HG02884 (cell line): ENCODE measurements at regions not wholly inside any gene's neighbourhood (a gene's known extent, or its start where the extent isn't known, plus 50 kb on each side); places are given as distances from the start of the nearest gene placed in this dataset.

ENCODE experiments used
- ATAC-seq: cut with Tn5 transposase; IDR thresholded peaks from one replicate; pipeline ENCODE4 v1.9.1; 2021; ENCODE audit warnings: mild to moderate bottlenecking, moderate library complexity; ENCODE audit not compliant: unreplicated experiment

DNA sequence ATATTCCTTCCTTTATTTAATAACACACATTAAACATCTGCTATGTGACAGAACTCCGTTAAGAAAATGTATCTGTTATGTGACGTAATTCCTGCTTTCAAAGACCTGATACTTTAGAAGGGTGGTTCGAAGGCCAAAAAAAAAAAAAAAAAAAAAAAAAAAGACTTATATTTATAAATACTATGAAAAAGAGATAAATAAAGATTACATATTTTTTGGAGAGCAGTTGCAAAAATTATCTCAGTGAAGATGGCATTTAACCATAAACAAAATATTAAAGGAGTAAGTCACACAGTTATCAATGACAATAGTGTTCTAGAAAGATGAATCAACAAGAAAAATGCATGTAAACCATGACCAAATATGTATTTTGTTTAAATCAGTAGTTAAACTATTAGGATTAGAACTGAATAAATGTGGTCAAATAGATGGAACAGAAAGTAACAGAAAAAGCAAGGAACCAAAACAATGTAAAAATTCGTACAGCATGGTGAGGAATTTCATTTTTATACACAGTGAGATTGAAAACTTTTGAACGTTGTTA, 612.3 kb upstream of the SLITRK5 start:
- ATAC-seq, result no peak

DNA sequence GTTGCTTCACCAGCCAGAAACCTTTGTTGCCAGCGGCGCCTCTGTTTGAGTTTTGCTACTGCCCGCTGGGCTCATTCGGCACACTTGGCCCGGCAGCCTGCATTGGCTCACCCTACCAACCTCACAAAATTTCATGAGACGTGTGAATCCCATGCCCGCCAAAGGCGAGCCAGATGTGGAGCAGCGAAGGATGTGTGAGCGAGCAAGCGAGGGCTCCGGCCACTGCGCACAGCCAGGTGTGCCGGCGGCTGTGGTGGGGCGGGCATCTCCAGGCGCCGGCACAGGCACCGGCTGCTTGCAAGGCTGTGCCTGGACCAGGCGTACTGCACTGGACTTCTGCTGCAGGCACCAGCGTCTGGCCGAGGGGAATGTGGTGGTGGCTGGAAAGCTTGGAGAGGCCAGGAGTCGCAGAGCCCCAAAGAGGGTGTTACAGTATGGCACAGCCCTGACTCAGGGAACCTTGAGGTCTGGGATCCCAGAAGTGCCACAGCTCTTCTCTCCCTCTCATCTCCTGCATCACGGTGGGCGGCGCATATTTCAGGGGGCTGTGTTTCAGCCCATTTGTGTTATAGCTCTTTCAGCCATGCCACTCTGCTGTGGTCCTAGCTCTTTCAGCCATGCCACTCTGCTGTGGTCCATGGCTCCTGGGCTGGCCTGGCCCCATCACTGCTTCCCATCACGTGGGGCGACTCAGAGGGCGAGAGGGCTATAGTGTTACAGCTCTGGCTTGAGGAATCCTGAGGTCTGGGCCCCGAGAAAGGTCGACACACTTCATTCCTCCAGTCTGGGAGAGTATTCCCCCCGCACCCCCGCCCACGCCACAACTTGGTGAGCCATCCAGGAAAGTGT, 592.0 kb upstream of the SLITRK5 start:
- no peak for ATAC-seq

DNA sequence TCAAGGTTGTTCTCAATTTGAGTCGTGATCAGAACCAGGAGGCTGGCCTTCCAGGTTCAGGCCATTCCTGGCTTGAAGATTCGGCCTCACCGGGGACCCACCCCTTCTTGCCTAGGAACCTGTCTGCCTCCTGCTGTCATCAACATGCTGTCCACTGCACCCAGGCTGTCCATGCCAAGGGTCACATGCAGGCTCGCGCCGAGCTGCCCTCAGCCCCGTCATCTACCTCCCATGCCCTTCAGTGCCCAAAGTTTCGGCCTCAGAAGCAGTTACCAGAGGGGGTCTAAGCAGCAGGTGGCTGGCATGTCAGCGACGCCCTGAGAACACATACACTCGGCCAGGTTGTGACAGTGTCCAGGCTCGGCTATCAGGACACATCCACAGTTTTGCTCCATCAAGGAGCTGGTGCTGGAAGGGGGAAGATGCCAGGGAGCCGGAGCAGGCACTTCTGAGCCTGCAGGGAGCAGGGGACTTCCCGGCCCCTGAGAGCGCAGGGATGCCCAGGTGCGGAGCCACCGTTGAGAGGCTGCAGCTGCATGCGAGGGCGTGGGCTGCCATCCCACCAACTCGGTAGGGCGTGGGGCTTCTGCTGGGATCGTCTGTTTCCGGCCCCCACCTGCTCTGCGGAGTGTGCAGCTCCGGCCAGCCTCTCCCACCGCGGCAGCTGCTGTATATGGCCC, 590.9 kb upstream of the SLITRK5 start:
- ATAC-seq, result no peak

DNA sequence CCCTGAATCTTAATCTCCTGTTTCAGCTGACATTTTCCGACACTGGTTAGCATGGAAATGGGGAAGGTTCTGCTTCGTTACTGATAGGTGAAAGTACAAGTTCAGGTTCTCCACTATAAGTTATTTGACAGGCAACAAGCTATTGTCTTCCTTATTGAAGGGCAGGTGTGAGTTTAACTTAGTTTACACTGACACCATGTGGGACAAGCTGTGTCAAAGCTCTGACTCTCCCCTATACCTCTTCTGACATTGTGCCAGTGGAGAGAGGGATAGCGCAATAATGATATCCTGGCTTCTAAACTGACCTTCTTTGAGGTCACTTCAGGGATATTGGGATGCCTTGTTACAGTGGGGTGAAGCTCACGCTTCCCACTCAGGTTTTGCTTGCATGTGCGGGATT, 587.0 kb upstream of the SLITRK5 start:
- no peak for ATAC-seq

- ATAC-seq, result no peak
Observed at GRCh38 chr13:87087741-87088140, 583.4 kb upstream of the SLITRK5 start.

GRCh38 chr13:87089391-87089790, 581.8 kb upstream of the SLITRK5 start:
- no peak for ATAC-seq

- ATAC-seq, result no peak
Observed at GRCh38 chr13:87093399-87093798, 577.8 kb upstream of the SLITRK5 start.

DNA sequence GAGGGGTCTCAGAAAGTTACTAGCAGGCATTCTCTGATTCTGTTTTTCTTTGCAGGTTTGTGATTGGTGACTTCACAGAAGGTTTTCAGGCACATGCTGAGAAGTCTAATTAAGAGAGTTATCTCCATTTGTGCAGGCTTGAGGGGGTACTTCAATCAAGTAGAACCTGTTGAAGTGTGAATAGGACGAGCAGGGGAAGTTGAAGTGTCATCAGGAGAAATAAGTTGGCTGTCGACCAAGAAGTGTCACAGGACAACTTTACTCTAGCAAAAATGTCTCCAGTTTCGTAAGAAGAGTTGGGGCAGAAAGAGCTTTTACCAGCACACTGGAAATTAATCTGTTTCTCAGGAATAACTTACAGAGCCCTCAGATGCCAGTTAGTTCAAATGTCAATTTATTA, 576.5 kb upstream of the SLITRK5 start:
- no peak for ATAC-seq

GRCh38 chr13:87100431-87100830, 570.7 kb upstream of the SLITRK5 start:
- no peak for ATAC-seq

DNA sequence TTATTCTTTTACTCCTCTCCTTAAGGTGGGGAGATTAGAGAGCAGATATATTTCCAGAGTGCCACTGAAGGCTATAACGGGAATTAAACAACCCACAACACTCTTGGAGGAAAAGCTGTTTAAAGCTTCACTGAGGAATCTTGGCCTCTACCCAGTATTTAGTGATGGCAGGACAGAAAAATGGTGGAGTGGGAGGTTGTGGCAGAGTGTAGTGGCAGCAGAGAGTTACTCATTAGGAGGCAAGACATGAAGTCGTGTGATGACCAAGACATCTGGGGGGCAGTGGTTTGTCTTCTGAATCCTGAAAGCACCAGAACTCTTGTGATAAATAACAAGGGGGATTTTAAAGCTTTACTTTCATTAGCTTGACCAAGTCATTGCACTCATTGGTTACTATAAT, 563.5 kb upstream of the SLITRK5 start:
- ATAC-seq, result no peak

DNA sequence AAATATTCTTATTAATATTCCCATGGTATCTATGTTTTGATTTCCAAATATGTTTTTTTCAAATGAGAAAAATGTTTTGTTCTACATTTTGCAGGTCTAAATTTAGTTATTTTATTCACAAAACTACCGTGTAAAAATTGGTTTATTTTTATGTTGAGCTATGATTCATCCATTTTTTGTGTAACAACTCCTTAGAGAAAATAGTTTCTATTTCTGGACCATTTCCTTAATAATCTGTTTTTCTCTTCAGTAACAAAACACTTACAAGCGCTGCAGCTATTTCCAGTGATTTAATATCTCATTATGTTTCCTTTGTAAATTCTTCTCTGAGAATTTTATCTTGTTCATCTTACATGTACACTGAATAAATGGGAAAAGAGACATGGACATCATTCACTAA, 550.7 kb upstream of the SLITRK5 start:
- ATAC-seq, result no peak

- no peak for ATAC-seq
Observed at GRCh38 chr13:87122551-87122950, 548.6 kb upstream of the SLITRK5 start.

- no peak for ATAC-seq
Observed at GRCh38 chr13:87123987-87124784, 547.0 kb upstream of the SLITRK5 start.

DNA sequence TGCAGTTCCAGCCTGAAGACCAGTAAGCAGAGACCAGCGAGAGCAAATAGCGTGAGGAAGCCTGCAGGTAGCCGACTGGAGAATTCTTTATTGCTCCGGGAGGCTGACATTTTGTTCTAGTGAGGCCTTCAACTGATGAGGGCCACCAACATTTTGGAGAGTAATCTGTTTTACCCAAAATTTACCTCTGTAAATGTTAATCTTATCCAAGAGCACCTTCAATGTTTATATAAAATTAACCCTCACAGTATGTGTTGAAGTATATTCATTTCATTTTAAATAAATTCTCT, 546.4 kb upstream of the SLITRK5 start:
- ATAC-seq, result no peak

GRCh38 chr13:87128036-87128435, 543.1 kb upstream of the SLITRK5 start:
- ATAC-seq, result no peak

DNA sequence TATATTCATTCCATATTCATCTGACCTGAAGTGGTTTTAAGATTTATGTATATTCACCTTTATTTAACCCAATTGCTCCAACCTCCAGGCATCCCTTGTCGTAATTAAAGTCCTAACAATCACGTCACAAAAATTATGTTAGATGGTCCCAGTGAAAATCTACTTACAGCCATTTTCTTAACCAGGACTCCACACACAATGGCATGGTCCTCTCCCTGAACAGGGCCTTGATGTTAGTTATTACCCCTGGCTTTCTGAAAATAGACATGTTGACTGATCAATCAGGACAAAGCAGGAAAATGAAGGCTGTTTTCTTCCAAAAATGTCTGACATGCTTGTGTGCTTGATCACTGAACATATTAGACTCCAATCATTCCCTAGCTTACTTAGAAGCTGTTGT, 542.7 kb upstream of the SLITRK5 start:
- ATAC-seq, result no peak

- ATAC-seq, result no peak
Observed at GRCh38 chr13:87129602-87130300, 541.4 kb upstream of the SLITRK5 start.

DNA sequence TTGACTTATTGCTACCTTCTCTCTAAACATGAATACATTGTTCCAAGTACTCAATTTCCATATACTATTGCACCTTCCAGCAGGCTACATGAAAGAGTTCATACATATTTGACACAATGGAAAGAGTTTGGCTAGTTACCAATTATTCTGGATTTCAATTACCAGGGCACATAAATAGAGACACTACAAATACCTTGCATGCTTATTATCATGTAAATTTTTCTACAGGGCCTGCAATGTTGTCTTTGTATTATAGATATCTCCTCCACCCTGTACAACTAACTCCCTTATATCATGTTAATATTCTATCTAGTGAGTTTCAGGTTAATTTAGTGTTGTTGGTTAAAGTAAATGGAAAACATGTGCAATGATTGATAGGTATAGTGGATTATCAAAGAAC, 540.7 kb upstream of the SLITRK5 start:
- ATAC-seq, result no peak

DNA sequence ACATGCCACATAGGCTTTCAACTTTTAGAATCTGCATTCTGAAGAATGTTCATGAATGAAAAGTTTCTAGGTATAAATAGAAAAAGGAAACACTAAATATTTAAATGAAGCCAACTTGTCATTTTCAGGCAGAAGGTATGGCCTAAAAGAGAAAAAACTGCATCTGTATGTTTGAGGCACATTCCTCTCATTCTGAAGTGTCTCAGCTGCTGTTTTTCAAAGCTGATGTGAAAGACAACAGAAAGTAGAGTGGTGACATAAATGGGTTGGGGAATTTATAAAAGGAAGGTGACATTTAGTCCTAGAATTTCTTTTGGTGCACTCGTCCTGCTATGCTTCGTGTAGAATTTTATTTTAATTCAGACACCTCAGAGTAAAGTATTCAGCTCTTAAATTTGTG, 539.6 kb upstream of the SLITRK5 start:
- ATAC-seq, result no peak

GRCh38 chr13:87138866-87139265, 532.3 kb upstream of the SLITRK5 start:
- no peak for ATAC-seq

DNA sequence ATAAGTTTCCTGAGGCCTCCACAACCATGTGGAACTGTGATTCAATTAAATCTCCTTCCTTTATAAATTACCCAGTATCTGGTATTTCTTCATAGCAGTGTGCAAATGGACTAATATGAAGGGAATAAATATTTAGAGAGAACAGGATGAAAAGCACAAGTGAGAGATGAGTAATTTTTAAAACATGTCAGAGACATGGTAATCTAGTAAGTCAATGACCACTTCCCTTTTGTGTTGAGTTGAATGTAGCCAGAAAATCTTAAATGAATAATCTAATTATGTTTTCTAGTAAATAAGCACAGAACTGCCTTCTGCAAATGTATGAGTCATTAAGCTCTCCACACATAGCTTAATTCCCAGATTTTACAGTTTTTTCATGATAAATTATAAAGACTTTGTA, 524.1 kb upstream of the SLITRK5 start:
- no peak for ATAC-seq
